Neural cell (in vitro differentiated cells): ENCODE measurements at regions not wholly inside any gene's neighbourhood (a gene's known extent, or its start where the extent isn't known, plus 50 kb on each side); places are given as distances from the start of the nearest gene placed in this dataset.

ENCODE experiments used
- H2AFZ ChIP-seq: fragments of 200-600, 300-800 bp; sonication (generic), shearing (Covaris generic); 2 replicates; pipeline ENCODE4 v1.6.0; 2014; ENCODE audit warnings: low read depth, mild to moderate bottlenecking, antibody characterized with exemption, low read length, moderate library complexity
- H3F3A ChIP-seq: fragments of 200-600 bp; shearing (Covaris generic); 2 replicates; pipeline ENCODE4 v1.6.1; 2016; ENCODE audit warnings: mild to moderate bottlenecking, moderate library complexity, mixed read lengths, antibody characterized with exemption, low read length; ENCODE audit not compliant: insufficient read depth, poor library complexity, severe bottlenecking
- H3K27ac ChIP-seq: fragments of 200-600, 300-800 bp; sonication (generic), shearing (Covaris generic); 2 replicates; pipeline ENCODE4 v1.5.1; 2014; ENCODE audit warnings: mild to moderate bottlenecking, low read length, moderate library complexity
- H3K27me3 ChIP-seq: fragments of 300-800, 200-600 bp; sonication (generic), shearing (Covaris generic); 2 replicates; pipeline ENCODE4 v1.6.0; 2014; ENCODE audit warnings: mild to moderate bottlenecking, low read depth, low read length, moderate library complexity; ENCODE audit not compliant: insufficient read depth
- H3K36me3 ChIP-seq: fragments of 300-800, 200-600 bp; sonication (generic), shearing (Covaris generic); 2 replicates; pipeline ENCODE4 v1.5.1; 2014; ENCODE audit warnings: mild to moderate bottlenecking, antibody characterized with exemption, low read length, moderate library complexity; ENCODE audit not compliant: insufficient read depth
- H3K4me2 ChIP-seq: fragments of 300-800, 200-600 bp; sonication (generic), shearing (Covaris generic); 2 replicates; pipeline ENCODE4 v1.6.0; 2014; ENCODE audit warnings: mild to moderate bottlenecking, low read length
- H3K4me3 ChIP-seq: fragments of 300-800, 200-600 bp; sonication (generic), shearing (Covaris generic); 2 replicates; pipeline ENCODE4 v1.5.1; 2014; ENCODE audit warnings: mild to moderate bottlenecking, low read length, moderate library complexity
- H3K79me2 ChIP-seq: fragments of 200-600 bp; shearing (Covaris generic); replicated peaks from 2 replicates; pipeline ENCODE4 v1.6.0; 2014; ENCODE audit warnings: mild to moderate bottlenecking, low read length, moderate library complexity; ENCODE audit not compliant: insufficient read depth
- H3K9ac ChIP-seq: fragments of 300-800, 200-600 bp; sonication (generic), shearing (Covaris generic); 2 replicates; pipeline ENCODE4 v1.6.1; 2016; ENCODE audit warnings: mild to moderate bottlenecking, low read length, mixed read lengths
- H3K9me2 ChIP-seq: fragments of 200-600 bp; shearing (Covaris generic); 2 replicates; pipeline ENCODE4 v1.6.1; 2016; ENCODE audit warnings: mild to moderate bottlenecking, low read length, mixed read lengths; ENCODE audit not compliant: insufficient read depth
- H3K9me3 ChIP-seq: fragments of 200-600, 300-800 bp; sonication (generic), shearing (Covaris generic); 2 replicates; pipeline ENCODE4 v1.6.1; 2016; ENCODE audit warnings: mild to moderate bottlenecking, mixed run types, low read length, moderate library complexity, mixed read lengths
- H4K20me1 ChIP-seq: fragments of 200-600 bp; shearing (Covaris generic); 2 replicates; pipeline ENCODE4 v1.6.1; 2016; ENCODE audit warnings: mild to moderate bottlenecking, mixed run types; ENCODE audit not compliant: insufficient read depth
- EP300 ChIP-seq: fragments of 450-650 bp; conservative IDR thresholded peaks from 2 replicates; pipeline ENCODE4 v1.6.1; 2014; ENCODE audit warnings: antibody characterized with exemption, mild to moderate bottlenecking, moderate library complexity; ENCODE audit not compliant: poor library complexity, severe bottlenecking
- EZH2 ChIP-seq: fragments of 200-600, 300-800 bp; shearing (Covaris generic), sonication (generic); IDR thresholded peaks from 2 replicates; pipeline ENCODE4 v1.6.1; 2014; ENCODE audit warnings: antibody characterized with exemption, low read length, borderline replicate concordance, mild to moderate bottlenecking; ENCODE audit not compliant: insufficient read depth, poor library complexity, severe bottlenecking
- MXI1 ChIP-seq: fragments of 450-650 bp; conservative IDR thresholded peaks from 2 replicates; pipeline ENCODE4 v1.6.1; 2014; ENCODE audit warnings: antibody characterized with exemption, mild to moderate bottlenecking; ENCODE audit not compliant: poor library complexity, severe bottlenecking
- POLR2AphosphoS5 ChIP-seq: IDR thresholded peaks from 2 replicates; pipeline ENCODE4 v1.6.1; 2012
- RAD21 ChIP-seq: fragments of 450-650 bp; conservative IDR thresholded peaks from 2 replicates; pipeline ENCODE4 v1.6.1; 2014; ENCODE audit warnings: antibody characterized with exemption, mild to moderate bottlenecking, moderate library complexity
- REST ChIP-seq: IDR thresholded peaks from 2 replicates; pipeline ENCODE4 v1.6.1; 2012; ENCODE audit warnings: borderline replicate concordance
- SMC3 ChIP-seq: fragments of 450-650 bp; conservative IDR thresholded peaks from 2 replicates; pipeline ENCODE4 v1.6.1; 2014; ENCODE audit warnings: antibody characterized with exemption, mild to moderate bottlenecking, moderate library complexity; ENCODE audit not compliant: poor library complexity
- TAF1 ChIP-seq: IDR thresholded peaks from 2 replicates; pipeline ENCODE4 v1.6.1; 2012; ENCODE audit warnings: low read depth
- TF ChIP-seq, protein P1 (sequence below): fragments of 450-650 bp; IDR thresholded peaks from 2 replicates; pipeline ENCODE4 v1.5.1; 2014; ENCODE audit warnings: antibody characterized with exemption, mild to moderate bottlenecking, moderate library complexity; ENCODE audit not compliant: poor library complexity, severe bottlenecking

DNA sequence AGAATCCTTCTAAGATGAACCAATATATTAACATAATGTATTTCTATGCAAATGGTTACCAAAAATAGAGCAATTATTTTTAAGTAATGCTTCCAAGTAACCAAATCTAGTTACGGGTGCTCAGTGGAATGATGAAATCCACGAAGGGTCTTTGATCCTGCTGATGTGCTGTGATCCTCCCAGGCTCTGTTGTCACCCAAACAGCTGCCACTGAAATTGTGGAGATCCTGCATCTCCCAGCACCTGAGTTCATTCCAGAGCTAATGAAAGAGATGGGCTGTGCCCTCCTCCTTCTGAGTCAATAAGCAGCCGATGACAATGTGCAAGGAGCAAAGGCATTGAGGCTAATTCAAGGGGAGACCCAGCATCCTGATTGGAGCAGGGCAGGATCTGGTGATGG, 362.4 kb upstream of the SOX11 start:
- TF ChIP-seq POLR2AphosphoS5 (no peak), TAF1 (no peak), RAD21 (no peak), EZH2 (no peak), REST (no peak), EP300 (no peak), SMC3 (no peak), MXI1 (no peak)
- TF ChIP-seq, protein P1, sequence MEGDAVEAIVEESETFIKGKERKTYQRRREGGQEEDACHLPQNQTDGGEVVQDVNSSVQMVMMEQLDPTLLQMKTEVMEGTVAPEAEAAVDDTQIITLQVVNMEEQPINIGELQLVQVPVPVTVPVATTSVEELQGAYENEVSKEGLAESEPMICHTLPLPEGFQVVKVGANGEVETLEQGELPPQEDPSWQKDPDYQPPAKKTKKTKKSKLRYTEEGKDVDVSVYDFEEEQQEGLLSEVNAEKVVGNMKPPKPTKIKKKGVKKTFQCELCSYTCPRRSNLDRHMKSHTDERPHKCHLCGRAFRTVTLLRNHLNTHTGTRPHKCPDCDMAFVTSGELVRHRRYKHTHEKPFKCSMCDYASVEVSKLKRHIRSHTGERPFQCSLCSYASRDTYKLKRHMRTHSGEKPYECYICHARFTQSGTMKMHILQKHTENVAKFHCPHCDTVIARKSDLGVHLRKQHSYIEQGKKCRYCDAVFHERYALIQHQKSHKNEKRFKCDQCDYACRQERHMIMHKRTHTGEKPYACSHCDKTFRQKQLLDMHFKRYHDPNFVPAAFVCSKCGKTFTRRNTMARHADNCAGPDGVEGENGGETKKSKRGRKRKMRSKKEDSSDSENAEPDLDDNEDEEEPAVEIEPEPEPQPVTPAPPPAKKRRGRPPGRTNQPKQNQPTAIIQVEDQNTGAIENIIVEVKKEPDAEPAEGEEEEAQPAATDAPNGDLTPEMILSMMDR, result no peak
- no peaks in the 10 kb centered on the region for H4K20me1 ChIP-seq
- H3K27ac ChIP-seq, result no peak overlapping the region
- H3F3A ChIP-seq, result no peaks in the 10 kb centered on the region
- H3K4me2 ChIP-seq, result no peak overlapping the region
- H3K9ac ChIP-seq, result no peak overlapping the region
- H3K27me3 ChIP-seq, result no peaks in the 10 kb centered on the region
- no peaks in the 10 kb centered on the region for H3K9me3 ChIP-seq
- H3K36me3 ChIP-seq, result no peaks in the 10 kb centered on the region
- no peaks in the 10 kb centered on the region for H3K79me2 ChIP-seq
- no peak overlapping the region for H2AFZ ChIP-seq
- no peak overlapping the region for H3K4me3 ChIP-seq
- H3K9me2 ChIP-seq, result no peaks in the 10 kb centered on the region

GRCh38 chr2:5330961-5331360, 361.2 kb upstream of the SOX11 start:
- H3K9me2 ChIP-seq, result no peaks in the 10 kb centered on the region

More at GRCh38 chr2:5330961-5331360, 361.2 kb upstream of the SOX11 start:
- TF ChIP-seq MXI1, result no peak
- TF ChIP-seq EP300, result no peak
- TF ChIP-seq, protein P1, result no peak
- no peak for TF ChIP-seq RAD21
- TF ChIP-seq REST, result no peak
- no peak for TF ChIP-seq EZH2
- no peak for TF ChIP-seq TAF1
- TF ChIP-seq POLR2AphosphoS5, result no peak
- TF ChIP-seq SMC3, result no peak
- Histone ChIP-seq H3F3A (no peaks in the 10 kb centered on the region), H3K4me3 (no peak overlapping the region), H3K9me3 (no peaks in the 10 kb centered on the region), H3K79me2 (no peaks in the 10 kb centered on the region), H4K20me1 (no peaks in the 10 kb centered on the region), H3K9ac (no peak overlapping the region), H3K4me2 (no peak overlapping the region), H3K27ac (no peak overlapping the region), H2AFZ (no peak overlapping the region), H3K27me3 (no peaks in the 10 kb centered on the region), H3K36me3 (no peaks in the 10 kb centered on the region)
